Esophagus muscularis mucosa (tissue), 4 donors: ENCODE measurements at regions not wholly inside any gene's neighbourhood (a gene's known extent, or its start where the extent isn't known, plus 50 kb on each side); places are given as distances from the start of the nearest gene placed in this dataset.

Experiments
- CTCF ChIP-seq, 3 experiments: fragments of 200-600 bp in 2 of 3; fragments of 450-650 bp in 1 of 3; sonication (generic) in 2 of 3; IDR thresholded peaks; one replicate each; pipeline ENCODE4 v1.5.1; 2017 to 2019; ENCODE audit warnings: antibody characterized with exemption in 3 of 3, mild to moderate bottlenecking in 2 of 3, moderate library complexity in 1 of 3
- EP300 ChIP-seq: sonication (generic); formaldehyde crosslinking; IDR thresholded peaks from one replicate; pipeline ENCODE4 v1.6.1; 2017; ENCODE audit warnings: antibody characterized with exemption
- POLR2A ChIP-seq: fragments of 450-650 bp; IDR thresholded peaks from one replicate; pipeline ENCODE4 v1.6.1; 2017; ENCODE audit warnings: antibody characterized with exemption, moderate library complexity, mild to moderate bottlenecking, low read depth
- POLR2AphosphoS5 ChIP-seq, 2 donors: sonication (generic); formaldehyde crosslinking; IDR thresholded peaks; one replicate each; pipeline ENCODE4 v1.6.1; 2017; ENCODE audit warnings: antibody characterized with exemption in 2 of 2

- TF ChIP-seq CTCF (IDR thresholded peaks at IDR 0.05) (no peak), EP300 (no peak), POLR2A (no peak), POLR2AphosphoS5 (IDR thresholded peaks at IDR 0.05) (no peak)
These were observed 172.9 kb downstream of the NDUFA10 start for GRCh38 chr2:239852272-239852671.
